ACC112 (cell line): ENCODE measurements at regions not wholly inside any gene's neighbourhood (a gene's known extent, or its start where the extent isn't known, plus 50 kb on each side); places are given as distances from the start of the nearest gene placed in this dataset.

Experiments used
- H2AFZ ChIP-seq: fragments of 200-600 bp; sonication (generic); one replicate; pipeline ENCODE4 v1.6.0; 2017; ENCODE audit warnings: antibody characterized with exemption, low read length; ENCODE audit not compliant: unreplicated experiment
- H3K27ac ChIP-seq: fragments of 200-600 bp; sonication (generic); 2 replicates; pipeline ENCODE4 v1.5.1; 2014; ENCODE audit warnings: low read depth, mild to moderate bottlenecking, antibody characterized with exemption, low read length, moderate library complexity
- H3K27me3 ChIP-seq: fragments of 200-600 bp; sonication (generic); 2 replicates; pipeline ENCODE4 v1.6.1; 2014; ENCODE audit warnings: mild to moderate bottlenecking, antibody characterized with exemption, low read length, moderate library complexity, mixed read lengths; ENCODE audit not compliant: insufficient read depth
- H3K36me3 ChIP-seq: fragments of 200-600 bp; sonication (generic); 2 replicates; pipeline ENCODE4 v1.6.1; 2016; ENCODE audit warnings: mild to moderate bottlenecking, antibody characterized with exemption, low read length, moderate library complexity, mixed read lengths; ENCODE audit not compliant: insufficient read depth
- H3K4me1 ChIP-seq: fragments of 200-600 bp; sonication (generic); one replicate; pipeline ENCODE4 v1.6.1; 2016; ENCODE audit warnings: low read length, mixed read lengths; ENCODE audit not compliant: insufficient read depth, unreplicated experiment, control insufficient read depth
- H3K4me3 ChIP-seq: fragments of 200-600 bp; sonication (generic); 2 replicates; pipeline ENCODE4 v1.5.1; 2014; ENCODE audit warnings: mild to moderate bottlenecking, low read depth, low read length
- H3K79me2 ChIP-seq: fragments of 200-600 bp; sonication (generic); one replicate; pipeline ENCODE4 v1.6.0; 2016; ENCODE audit warnings: low read length; ENCODE audit not compliant: control insufficient read depth, unreplicated experiment, insufficient read depth

GRCh38 chr1:238027366-238027765 is 136.6 kb upstream of the ZP4 start:
- Histone ChIP-seq H3K27me3 (no peaks in the 10 kb centered on the region), H3K27ac (no peak overlapping the region), H3K36me3 (no peaks in the 10 kb centered on the region), H3K4me1 (no peaks in the 10 kb centered on the region), H2AFZ (no peak overlapping the region), H3K79me2 (no peaks in the 10 kb centered on the region), H3K4me3 (no peak overlapping the region)

- no peaks in the 10 kb centered on the region for H3K36me3 ChIP-seq
Measured at GRCh38 chr1:238023137-238023536, 132.4 kb upstream of the ZP4 start.

GRCh38 chr1:238018214-238018613 is 127.5 kb upstream of the ZP4 start:
- no peak overlapping the region for H3K27ac ChIP-seq
- H3K4me3 ChIP-seq, result no peak overlapping the region
- no peaks in the 10 kb centered on the region for H3K36me3 ChIP-seq
- no peaks in the 10 kb centered on the region for H3K79me2 ChIP-seq
- no peaks in the 10 kb centered on the region for H3K4me1 ChIP-seq
- H2AFZ ChIP-seq, result no peak overlapping the region
- H3K27me3 ChIP-seq, result no peaks in the 10 kb centered on the region

More at GRCh38 chr1:238023137-238023536, 132.4 kb upstream of the ZP4 start:
- Histone ChIP-seq H2AFZ (no peak overlapping the region), H3K79me2 (no peaks in the 10 kb centered on the region), H3K27me3 (no peaks in the 10 kb centered on the region), H3K4me3 (no peak overlapping the region), H3K27ac (no peak overlapping the region), H3K4me1 (no peaks in the 10 kb centered on the region)

- H3K79me2 ChIP-seq, result no peaks in the 10 kb centered on the region
- H3K36me3 ChIP-seq, result no peaks in the 10 kb centered on the region
- H3K4me3 ChIP-seq, result no peak overlapping the region
- H3K27ac ChIP-seq, result no peak overlapping the region
- H2AFZ ChIP-seq, result no peak overlapping the region
- H3K27me3 ChIP-seq, result no peaks in the 10 kb centered on the region
- H3K4me1 ChIP-seq, result no peaks in the 10 kb centered on the region
Measured at GRCh38 chr1:238006779-238007178, 116.1 kb upstream of the ZP4 start.

GRCh38 chr1:238005116-238005515 is 114.4 kb upstream of the ZP4 start:
- Histone ChIP-seq H3K36me3 (no peaks in the 10 kb centered on the region), H3K79me2 (no peaks in the 10 kb centered on the region), H3K27me3 (no peaks in the 10 kb centered on the region), H3K4me3 (no peak overlapping the region), H3K27ac (no peak overlapping the region), H2AFZ (no peak overlapping the region), H3K4me1 (no peaks in the 10 kb centered on the region)

GRCh38 chr1:238001818-238002217 is 111.1 kb upstream of the ZP4 start:
- H3K4me3 ChIP-seq, result no peak overlapping the region

GRCh38 chr1:237999426-238000052 is 108.8 kb upstream of the ZP4 start:
- H3K4me3 ChIP-seq, result no peak overlapping the region
- no peaks in the 10 kb centered on the region for H3K36me3 ChIP-seq
- H3K27ac ChIP-seq, result no peak overlapping the region
- no peaks in the 10 kb centered on the region for H3K79me2 ChIP-seq
- H3K4me1 ChIP-seq, result no peaks in the 10 kb centered on the region
- H2AFZ ChIP-seq, result no peak overlapping the region
- H3K27me3 ChIP-seq, result no peaks in the 10 kb centered on the region

More at GRCh38 chr1:238001818-238002217, 111.1 kb upstream of the ZP4 start:
- Histone ChIP-seq H3K4me1 (no peaks in the 10 kb centered on the region), H2AFZ (no peak overlapping the region), H3K27me3 (no peaks in the 10 kb centered on the region), H3K79me2 (no peaks in the 10 kb centered on the region), H3K27ac (no peak overlapping the region), H3K36me3 (no peaks in the 10 kb centered on the region)

- Histone ChIP-seq H3K4me1 (no peaks in the 10 kb centered on the region), H3K79me2 (no peaks in the 10 kb centered on the region), H3K27me3 (no peaks in the 10 kb centered on the region), H3K4me3 (no peak overlapping the region), H3K27ac (no peak overlapping the region), H2AFZ (no peak overlapping the region), H3K36me3 (no peaks in the 10 kb centered on the region)
Measured at GRCh38 chr1:237998581-237998980, 107.9 kb upstream of the ZP4 start.

- Histone ChIP-seq H2AFZ (no peak overlapping the region), H3K4me1 (no peaks in the 10 kb centered on the region), H3K4me3 (no peak overlapping the region), H3K27ac (no peak overlapping the region), H3K36me3 (no peaks in the 10 kb centered on the region), H3K27me3 (no peaks in the 10 kb centered on the region), H3K79me2 (no peaks in the 10 kb centered on the region)
Measured at GRCh38 chr1:237983496-237983895, 92.8 kb upstream of the ZP4 start.

GRCh38 chr1:237981223-237981622 is 90.5 kb upstream of the ZP4 start:
- Histone ChIP-seq H3K36me3 (no peaks in the 10 kb centered on the region), H3K27me3 (no peaks in the 10 kb centered on the region), H3K4me1 (no peaks in the 10 kb centered on the region), H2AFZ (no peak overlapping the region), H3K27ac (no peak overlapping the region), H3K4me3 (no peak overlapping the region), H3K79me2 (no peaks in the 10 kb centered on the region)

- no peaks in the 10 kb centered on the region for H3K36me3 ChIP-seq
- no peaks in the 10 kb centered on the region for H3K4me1 ChIP-seq
- no peaks in the 10 kb centered on the region for H3K27me3 ChIP-seq
- H2AFZ ChIP-seq, result no peak overlapping the region
- H3K4me3 ChIP-seq, result no peak overlapping the region
- H3K79me2 ChIP-seq, result no peaks in the 10 kb centered on the region
- no peak overlapping the region for H3K27ac ChIP-seq
Measured at GRCh38 chr1:237976331-237976730, 85.6 kb upstream of the ZP4 start.
